GM18907 (cell line): ENCODE measurements at regions not wholly inside any gene's neighbourhood (a gene's known extent, or its start where the extent isn't known, plus 50 kb on each side); places are given as distances from the start of the nearest gene placed in this dataset.

Source experiments
- ATAC-seq: cut with Tn5 transposase; IDR thresholded peaks from one replicate; pipeline ENCODE4 v1.9.1; 2021; ENCODE audit warnings: mild to moderate bottlenecking, moderate library complexity; ENCODE audit not compliant: unreplicated experiment

DNA sequence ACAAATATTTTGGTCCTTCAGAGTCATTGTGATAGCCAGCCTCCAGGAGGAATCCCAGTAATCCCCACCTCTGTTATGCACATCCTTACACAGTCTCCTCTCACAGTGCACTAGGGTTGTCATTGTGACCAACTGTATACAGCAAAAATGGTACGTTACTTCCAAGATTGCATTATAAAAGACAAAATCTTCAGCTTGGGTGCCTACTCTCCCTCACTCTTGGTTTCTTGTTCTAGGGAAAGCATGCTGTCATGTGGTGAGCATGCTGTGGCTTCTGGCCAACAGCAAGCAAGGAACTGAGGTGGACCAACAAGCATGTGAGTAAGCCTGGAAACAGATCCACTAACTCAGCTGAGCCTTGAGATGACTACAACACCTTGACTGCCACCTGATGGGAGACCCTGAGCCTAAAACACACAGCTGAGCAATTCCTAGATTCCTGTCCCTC, 130.1 kb upstream of the DST start:
- ATAC-seq, result no peak

DNA sequence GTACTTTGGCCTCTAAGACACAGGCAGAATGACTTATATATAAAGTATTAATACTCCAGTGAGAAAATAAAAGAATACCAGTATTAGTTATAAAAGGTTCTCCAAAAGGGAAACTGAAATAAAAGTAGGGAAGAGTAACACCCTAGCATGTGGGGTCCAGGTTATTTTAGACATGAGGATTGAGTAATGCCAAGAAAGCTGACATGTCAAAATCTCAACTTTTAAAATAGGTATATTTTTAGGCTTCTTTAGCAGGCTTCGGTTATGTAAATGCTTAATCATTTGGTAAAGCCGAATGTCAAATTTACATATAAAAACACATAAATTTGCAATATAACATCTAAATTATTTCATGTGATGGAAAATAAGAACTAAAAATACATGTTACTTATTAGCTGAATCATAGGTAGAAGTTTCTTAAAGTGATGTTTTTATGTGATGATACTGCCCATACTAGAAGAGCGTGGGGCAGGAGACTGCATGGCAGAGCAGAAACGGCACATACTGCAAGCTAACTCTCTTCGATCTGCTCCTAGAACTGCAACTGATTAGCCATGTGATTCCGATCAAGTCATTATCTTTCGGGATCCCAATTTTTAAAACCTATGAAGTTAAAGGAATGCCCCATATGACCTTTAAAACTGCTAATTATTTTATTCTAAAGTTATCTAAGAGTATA, 129.4 kb upstream of the DST start:
- no peak for ATAC-seq

DNA sequence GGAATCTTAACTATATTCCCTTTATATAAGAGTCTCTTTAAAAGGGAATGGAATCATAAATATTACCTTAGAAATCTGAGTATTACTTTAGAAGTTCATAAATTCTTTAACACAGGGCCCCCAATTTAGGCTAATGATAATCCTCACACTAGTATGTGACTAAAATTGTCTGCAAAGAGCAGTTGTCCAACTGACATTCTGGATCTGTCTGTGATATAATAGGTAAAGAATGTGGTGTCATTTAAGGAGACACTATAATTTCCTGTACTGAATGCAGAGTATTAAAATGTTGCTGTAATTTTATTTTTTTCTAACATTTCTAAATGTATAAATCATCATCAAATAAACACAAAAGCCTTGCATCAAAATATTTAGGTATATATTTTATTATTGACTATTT, 128.5 kb upstream of the DST start:
- no peak for ATAC-seq

DNA sequence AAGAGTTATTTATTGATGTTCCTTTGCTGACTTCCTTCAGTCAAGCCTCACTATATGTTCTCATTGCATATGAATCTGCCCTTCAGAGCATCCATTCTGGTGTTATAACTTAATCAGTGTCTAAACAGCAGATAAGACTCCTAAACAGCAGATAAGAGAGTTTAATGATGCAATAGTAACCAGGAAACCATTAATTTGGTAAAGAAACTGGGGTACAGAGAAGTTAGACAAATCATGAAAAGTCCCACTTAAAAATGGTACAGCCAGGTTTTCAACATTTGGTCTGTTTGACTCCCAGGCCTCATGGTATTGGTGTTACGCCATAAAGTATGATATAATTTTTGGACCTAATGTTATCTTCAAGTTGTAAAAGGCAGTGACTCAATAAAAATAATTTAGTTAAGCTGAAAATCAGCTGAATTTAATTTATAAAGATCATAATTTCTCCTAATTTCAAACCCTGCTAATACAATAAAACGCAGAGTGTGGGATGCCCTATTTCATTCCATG, 127.4 kb upstream of the DST start:
- ATAC-seq, result no peak

DNA sequence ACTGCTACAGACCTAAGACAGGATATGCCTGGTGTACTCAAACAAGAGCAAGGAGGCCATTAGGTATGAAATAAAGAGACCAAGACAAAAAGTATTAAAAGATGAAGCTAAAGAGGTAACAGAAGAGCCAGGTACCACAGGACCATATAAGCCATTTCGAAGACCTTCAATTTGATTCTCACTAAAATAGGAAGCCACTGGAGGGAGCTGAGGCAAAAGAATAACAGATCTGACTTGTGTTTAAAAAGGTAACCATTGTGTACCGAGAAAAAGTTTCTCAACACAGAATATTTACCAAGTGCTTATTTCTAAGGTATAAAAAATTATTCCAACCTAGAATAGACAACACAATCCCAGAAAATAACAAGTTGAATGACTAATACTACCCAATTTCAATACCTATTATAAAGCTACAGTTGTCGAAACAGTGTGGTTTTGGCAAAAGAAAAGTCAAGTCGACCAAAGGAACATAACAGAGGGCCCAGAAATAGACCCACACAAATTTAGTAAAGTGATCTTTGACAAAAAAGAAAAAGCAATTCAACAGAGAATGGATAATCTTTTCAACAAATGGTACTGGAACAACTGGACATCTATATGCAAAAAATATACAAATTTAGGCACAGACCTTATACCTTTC, 125.3 kb upstream of the DST start:
- ATAC-seq, result no peak

DNA sequence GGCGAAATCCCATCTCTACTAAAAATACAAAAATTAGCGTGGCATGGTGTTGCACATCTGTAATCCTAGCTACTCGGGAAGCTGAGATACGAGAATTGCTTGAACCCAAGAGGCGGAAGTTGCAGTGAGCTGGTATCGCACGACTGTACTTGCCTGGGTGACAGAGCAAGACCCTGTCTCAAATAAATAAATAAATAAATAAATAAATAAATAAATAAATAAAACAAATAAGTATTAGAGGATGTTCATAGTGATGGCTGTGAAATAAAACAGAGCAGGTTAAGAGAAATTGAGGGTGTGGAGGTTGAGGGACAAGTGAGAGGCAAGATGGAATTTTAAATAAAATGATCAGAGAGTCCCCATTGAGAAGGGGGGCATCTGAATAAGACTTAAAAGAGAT, 124.7 kb upstream of the DST start:
- ATAC-seq, result no peak

DNA sequence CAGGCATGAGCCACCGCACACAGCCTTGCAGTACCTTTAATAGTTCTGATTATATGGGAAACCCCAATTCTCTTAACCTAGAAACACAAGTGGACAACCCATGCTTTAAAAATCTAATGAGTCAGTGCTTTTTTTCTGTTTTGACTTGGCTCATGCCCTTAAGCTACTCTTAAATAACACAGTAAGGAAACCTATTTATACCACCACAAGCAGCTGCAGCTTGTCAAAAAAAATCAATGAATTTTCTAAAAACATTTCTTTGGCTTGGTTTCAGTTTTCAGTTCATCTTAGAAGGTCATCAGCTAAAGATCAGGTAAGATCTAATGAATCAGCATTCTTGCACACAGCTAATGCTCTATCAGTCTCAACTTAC, 124.1 kb upstream of the DST start:
- peak; percentile 89 for ATAC-seq

DNA sequence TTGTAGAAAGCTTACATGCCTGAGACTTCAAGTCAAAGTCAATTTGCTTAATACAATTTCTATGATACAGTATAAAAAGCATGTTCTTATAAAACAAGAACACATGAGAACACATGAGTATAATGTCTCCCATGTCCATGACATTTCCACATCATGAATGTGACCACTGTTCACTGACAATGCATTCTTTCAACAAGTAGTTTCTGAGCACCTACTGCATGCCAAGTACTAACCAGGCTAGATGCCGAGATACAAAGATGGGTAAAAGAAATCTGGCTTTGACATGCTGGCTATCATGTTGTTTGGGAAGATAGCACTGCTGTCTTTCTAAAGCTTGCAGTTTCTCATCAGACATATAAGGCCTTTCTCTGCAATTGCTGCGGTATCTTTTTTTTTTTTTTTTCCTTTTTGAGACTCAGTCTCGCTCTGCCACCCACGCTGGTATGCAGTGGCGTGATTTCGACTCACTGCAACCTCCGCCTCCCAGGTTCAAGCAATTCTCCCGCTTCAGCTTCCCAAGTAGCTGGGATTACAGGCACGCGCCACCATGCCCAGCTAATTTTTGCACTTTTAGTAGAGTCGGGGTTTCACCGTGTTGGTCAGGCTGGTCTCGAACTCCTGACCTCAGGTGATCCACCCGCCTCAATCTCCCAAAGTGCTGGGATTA, 123.6 kb upstream of the DST start:
- no peak for ATAC-seq

DNA sequence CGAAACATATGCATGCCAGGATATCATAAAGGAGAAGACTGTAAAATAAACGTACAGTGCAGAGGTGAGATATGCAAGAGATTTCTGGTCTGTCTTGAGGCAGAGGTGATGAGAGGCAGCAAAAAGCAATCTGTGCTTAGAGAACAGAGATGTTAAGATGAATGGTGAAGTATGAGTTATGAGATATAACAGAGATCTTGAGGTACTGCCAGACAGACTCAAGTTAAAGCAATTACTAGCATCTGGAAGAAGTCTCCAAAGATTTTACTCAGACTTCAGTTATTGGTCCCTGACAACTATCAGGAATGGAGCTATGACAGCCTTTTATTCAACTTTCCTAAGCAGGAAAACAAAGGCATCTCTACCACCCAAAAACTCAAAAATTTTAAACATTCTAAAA, 122.8 kb upstream of the DST start:
- ATAC-seq, result no peak

DNA sequence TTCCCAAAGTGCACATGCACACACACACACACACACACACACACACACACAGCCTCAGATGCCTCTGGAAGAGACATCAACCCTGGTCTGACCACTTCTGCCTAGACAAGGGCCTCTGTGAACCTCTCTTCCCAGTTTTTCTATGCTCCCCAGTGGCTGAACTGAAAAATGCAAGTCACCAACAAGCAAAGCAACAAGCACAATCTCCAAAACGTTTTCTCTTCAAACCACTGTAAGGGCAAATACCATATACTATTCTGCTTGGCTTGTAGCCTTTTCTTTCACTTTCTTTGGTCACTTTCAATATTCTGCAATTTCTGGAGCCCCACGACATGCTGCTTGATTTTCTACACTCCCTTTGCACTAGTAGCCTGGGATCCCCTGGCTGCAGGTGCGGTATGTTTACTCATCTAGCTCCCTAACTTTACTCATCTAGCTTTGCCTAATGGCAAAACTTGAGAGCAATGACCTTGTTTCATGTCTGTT, 121.4 kb upstream of the DST start:
- peak; percentile 47 for ATAC-seq

DNA sequence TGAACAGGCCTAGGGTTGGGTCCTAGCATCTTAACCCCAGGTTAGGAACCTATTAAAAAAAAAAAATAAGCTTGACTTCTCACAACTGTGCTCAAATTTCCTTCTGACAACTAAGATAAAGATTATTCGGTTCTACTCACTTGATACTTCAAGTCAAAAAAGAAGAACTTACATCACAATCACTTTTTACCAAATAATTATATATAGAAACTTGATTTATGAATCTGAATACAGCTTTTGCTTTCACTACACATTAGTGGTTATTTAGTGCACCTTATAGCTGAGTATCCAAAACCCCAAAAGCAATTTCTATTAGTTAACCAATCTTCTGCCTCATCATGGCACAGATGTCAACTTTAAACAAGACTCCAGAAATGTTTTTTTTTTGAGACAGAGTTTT, 119.0 kb upstream of the DST start:
- ATAC-seq, result no peak

DNA sequence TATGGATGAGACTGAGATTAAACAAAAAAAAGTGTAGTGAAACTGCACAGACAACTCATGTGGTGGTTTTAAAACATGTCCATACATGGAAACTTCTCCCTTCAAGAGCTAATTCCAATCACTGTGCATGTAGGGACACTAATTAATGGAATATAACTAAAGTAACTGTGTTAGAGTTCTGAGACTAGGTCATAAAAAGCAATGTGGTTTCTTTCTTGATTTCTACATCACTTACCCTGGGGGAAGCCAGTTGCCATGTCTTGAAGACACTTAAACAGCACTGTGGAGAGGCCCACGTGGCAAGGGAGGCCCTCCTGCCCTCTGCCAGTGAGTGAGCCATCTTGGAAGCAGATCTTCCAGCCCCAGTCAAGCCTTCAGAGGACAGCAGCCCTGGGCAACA, 118.2 kb upstream of the DST start:
- no peak for ATAC-seq

DNA sequence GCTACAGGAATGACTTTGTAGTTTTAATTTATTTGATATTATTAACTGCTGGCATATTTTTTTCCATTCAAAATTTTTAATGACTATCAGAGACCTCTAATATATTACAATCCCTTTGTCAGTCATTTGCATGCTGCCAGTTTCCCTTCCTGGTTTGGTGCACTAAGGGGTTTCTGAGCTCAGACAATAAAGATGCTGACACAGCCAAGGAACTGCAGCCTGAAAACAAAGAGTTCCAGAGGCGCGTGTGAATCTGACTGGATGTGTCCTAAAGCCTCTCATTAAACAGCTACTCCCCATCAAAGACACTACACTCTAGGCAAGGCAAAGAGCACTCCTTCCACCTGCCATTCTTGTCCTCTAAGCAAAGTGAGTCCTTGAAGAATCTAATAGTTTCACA, 116.8 kb upstream of the DST start:
- ATAC-seq, result no peak

DNA sequence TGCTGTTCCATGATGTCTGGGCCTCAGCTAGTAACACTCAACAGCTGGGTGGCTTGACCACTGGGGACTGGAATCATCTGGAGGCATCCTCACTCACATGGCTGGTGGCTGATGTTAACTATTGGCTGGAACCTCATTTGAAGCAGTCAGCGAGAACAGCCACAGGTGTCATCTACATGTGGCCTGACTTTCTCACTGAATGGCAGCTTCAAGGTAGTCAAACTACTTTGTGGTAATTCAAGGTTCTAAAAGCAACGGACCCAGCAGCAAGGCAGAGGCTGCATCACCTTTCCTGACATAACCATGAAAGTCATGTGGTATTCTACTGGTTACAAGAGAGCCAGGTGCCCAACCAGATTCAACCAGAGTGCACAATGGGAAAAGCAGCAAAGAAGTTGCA, 115.9 kb upstream of the DST start:
- no peak for ATAC-seq

DNA sequence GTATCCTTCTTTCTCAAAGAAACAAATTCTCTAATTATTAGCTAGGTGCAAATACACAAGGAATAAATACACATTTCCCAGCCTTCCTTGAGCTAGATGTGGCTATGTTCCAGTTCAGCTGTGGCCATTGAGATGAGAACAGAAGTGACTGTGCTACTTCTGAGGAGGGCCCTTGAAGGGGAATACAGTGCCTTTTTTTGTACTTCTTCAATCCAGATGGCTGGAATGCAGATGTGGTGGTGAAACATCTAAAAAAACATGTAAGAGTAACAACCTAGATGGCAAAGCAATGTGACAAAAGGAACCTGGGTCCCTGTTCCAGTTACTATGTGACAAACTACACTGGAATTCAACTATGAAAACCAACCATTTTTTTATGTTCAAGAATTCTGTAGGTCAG, 115.4 kb upstream of the DST start:
- ATAC-seq, result no peak

DNA sequence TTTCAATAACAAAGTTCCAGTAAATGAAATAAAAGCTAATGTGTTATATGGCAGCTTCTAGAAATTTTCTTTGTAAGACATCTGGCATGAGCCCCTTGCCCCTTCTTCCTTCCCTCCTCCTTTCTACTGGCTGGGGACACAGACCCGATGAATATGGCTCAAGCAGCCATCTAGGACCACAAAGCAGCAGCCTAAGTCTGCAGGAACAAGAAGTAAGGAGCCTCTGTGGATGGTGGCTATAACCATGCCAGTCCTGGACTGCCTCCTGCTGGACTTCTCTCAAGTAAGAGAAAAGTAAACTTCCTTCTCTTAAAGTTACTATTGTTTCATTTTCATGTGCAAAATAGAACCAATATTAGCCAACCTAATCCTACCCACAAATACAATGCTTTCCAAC, 114.9 kb upstream of the DST start:
- no peak for ATAC-seq

DNA sequence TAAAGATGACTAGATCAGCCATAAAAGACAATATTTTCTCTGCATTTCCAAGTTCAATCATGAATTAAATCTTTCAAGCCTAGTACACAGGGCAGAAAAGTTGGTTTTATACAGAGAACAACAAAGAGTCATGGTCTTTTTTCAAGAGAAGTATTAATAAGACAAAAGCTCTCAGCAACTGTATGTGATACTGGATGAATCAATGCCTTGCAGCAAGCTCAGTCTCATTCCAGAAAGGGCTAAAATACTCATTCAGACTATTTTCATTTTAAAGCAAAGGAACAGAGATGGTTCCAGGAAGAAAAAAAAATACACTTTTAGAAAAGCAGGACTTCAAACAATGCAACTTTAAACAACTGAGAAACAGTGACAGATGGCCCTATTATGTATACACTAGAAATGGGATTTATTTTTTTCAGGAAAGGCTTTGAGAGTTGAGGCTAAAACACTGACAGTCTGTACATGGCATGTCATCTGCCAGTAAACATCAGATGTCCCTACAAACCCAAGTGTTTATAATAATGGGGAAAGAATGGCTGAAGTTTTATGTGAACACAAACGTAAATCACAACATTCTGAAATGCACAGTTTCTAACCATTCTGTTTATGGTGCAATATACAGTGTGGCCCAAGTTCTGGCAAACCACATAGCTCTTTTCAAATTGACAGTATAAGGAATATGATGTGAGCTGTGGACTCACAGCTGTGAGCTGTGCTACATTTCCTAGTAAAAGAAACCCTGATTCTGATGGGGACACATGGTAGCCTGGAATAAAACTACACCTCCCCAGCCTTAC, 114.3 kb upstream of the DST start:
- ATAC-seq, result no peak

DNA sequence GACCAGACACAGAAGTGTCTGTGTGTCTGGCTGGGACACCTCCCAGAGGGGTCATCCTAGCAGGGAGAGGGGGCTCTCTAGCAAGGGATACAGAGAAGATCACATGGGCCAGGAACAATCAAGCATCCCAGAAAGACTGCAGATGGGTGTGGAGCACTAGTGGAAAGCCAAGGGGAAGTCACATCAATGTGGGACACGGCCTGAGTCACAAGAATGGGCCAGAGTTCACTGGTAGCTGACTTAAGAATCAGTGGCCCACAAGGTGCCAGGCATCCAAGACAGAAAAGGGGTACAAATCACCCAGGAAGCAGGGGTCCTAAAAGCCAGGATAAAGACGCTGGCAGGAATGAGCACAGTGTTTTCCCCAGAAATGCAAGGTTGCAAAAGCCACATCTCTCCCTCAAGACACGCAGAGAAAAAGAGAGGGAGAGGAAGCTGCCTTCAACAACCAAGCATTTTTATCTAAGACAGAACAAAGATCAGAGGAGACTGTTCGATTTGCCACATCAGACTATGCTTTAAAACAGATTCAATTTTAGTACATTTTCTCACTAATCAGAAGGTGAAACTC, 113.6 kb upstream of the DST start:
- ATAC-seq, result no peak

DNA sequence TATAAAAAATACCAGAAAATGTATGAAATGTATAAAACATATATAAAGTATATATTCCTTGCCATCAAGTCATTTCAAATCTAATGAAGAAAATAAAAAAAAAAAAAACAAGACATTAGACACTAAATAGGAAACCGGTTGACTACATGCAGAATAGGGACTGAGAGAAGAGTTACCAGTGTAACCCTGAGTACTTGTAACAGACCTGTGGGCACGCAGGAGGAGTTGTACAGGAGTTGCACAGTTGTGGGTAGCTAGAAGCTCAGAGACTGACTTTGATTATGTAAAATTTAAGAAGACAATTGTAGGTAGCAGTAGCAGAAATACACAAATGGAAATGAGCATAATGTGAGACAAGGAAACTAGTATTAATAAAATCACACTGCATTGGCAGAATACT, 112.4 kb upstream of the DST start:
- no peak for ATAC-seq

DNA sequence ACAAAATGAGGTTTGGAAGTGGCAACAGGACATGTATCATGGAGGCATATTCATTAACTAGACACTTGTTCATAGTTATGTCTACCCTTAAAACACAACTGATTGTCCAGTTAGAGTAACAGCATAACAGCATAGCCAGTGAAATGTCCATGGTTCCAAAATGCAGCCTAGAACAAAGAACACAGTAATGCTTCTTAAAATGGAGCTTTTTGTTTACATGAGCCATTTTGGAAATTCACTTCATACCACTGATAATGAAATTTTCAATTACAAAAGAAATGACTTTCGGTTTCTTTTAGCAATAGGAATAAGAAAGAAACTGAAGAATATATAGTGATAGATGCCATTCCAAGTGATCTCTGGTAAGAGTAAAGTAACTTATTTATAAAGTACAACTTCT, 111.1 kb upstream of the DST start:
- ATAC-seq, result no peak

DNA sequence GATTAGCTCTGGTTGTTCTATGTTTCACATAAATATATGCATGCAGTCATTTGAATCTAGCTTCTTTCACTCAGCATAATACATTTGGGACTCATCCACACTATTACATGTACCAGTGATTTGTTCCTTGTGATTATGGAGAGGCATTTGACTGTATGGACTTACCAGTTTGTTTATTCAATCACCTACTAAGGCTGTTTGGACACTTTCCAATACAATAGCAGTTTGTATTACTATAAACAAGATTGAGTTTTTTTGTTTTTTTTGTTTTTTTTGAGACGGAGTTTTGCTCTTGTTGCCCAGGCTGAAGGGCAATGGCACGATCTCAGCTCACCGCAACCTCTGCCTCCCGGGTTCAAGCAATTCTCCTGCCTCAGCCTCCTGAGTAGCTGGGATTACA, 109.8 kb upstream of the DST start:
- ATAC-seq, result no peak
